ENCODE measurements at regions not wholly inside any gene's neighbourhood (a gene's known extent, or its start where the extent isn't known, plus 50 kb on each side); places are given as distances from the start of the nearest gene placed in this dataset.
"Not testable (repeated sequence)": the region's sequence is repeated elsewhere in the genome, so short reads cannot be mapped to it uniquely, and the experiment has no call there.

DNA sequence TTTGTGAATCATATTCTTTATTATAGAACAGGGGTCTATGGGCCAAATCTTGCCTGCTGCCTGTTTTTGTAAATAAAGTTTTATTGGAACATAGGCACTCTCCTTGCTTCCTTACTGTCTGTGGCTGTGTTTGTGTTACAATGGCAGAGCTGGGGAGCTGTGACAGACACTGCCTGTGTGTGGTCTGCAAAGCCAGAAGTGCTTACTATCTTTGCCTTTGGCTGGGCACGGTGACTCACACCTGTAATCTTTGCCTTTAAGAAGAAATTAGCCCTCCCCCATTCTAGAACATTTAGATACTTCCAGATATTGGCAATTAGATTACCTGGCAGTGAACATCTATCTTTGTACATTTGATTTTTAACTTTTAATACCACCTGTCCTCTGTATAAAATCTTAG lies 308.3 kb downstream of the FOXL1 start:
- ChIA-PET POLR2A (ENCODE audit: low non-redundant PET) (no interaction called here), CTCF (interaction anchor here (0.7 kb wide), 1 partner anchor 29 kb away, joined by 5 read pairs; no protein-coding TSS in a partner anchor)
- H3K27ac ChIP-seq: no peak overlapping the region
- TF ChIP-seq, protein P1, sequence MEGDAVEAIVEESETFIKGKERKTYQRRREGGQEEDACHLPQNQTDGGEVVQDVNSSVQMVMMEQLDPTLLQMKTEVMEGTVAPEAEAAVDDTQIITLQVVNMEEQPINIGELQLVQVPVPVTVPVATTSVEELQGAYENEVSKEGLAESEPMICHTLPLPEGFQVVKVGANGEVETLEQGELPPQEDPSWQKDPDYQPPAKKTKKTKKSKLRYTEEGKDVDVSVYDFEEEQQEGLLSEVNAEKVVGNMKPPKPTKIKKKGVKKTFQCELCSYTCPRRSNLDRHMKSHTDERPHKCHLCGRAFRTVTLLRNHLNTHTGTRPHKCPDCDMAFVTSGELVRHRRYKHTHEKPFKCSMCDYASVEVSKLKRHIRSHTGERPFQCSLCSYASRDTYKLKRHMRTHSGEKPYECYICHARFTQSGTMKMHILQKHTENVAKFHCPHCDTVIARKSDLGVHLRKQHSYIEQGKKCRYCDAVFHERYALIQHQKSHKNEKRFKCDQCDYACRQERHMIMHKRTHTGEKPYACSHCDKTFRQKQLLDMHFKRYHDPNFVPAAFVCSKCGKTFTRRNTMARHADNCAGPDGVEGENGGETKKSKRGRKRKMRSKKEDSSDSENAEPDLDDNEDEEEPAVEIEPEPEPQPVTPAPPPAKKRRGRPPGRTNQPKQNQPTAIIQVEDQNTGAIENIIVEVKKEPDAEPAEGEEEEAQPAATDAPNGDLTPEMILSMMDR (conservative IDR thresholded peaks at IDR 0.05; ENCODE audit: low read depth): no peak
- no peak for DNase-seq (ENCODE audit: low spot score)

DNA sequence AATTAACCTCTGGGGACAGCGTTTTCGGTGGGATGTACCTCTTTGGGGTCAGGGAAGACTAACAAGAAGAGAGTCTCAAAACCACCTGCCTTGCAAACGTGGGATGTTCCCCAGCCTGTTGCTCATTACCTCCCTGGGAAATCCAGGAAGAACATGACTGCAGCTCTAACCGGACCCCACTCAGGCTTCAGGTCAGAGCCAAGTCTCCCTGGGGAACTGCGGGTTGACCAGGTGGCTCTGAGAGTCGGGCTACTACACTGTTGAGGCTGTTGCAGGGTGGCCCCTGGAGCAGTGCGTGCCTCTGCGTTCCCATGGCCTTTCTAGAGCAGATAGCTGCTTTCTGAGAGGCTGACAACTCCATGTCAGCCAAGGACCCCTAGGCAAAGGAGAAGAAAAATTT lies 309.1 kb downstream of the FOXL1 start:
- ChIA-PET CTCF (interaction anchor here (0.6 kb wide), 1 partner anchor 194 kb away, joined by 3 read pairs; no protein-coding TSS in a partner anchor), POLR2A (ENCODE audit: low non-redundant PET) (no interaction called here)
- H3K27ac ChIP-seq: no peak overlapping the region
- no peak for DNase-seq (ENCODE audit: low spot score)
- TF ChIP-seq, protein P1 (conservative IDR thresholded peaks at IDR 0.05; ENCODE audit: low read depth): no peak

DNA sequence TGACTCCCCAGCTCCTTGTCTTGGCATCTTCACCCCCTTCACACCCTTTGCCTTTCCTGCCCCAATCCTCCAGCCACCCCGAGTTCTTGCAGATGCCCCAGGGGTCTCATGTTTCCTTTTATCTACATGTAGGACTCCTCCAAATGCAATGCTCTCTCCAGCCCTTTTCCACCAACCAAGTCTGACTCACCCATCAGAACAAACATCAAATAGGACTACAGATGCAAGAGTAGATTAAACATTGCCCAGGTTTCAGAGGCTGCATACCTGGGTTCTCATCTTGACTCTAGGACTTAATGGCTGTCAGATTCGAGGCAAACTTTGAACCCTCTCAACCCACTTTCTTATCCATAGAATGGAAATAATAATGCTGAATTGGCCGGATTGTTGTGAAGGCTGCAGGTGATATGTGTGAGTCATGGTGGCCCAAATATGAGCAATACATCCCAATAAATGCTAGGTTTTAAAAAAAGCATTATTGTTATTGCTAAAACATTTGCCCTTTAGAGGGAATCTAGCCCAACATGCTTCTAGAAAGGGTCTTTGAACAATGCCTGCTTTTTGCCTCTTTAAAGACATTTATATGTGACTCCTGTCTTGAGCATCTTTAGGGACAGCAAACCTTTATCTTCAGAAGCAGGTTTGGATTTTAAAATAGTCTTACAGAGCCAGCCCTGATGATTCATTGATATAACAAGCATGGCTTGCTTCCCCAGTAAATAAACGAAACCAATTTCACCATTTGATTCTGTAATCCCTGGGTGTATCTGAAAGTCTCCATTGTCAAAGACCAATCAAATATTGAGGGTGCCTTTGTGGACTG lies 310.1 kb downstream of the FOXL1 start:
- no peak overlapping the region for H3K27ac ChIP-seq
- ChIA-PET POLR2A (ENCODE audit: low non-redundant PET) (no interaction called here), CTCF (interaction anchor here (0.6 kb wide), 1 partner anchor 193 kb away, joined by 3 read pairs; no protein-coding TSS in a partner anchor)
- TF ChIP-seq, protein P1 (conservative IDR thresholded peaks at IDR 0.05; ENCODE audit: low read depth): no peak
- DNase-seq (ENCODE audit: low spot score): no peak

DNA sequence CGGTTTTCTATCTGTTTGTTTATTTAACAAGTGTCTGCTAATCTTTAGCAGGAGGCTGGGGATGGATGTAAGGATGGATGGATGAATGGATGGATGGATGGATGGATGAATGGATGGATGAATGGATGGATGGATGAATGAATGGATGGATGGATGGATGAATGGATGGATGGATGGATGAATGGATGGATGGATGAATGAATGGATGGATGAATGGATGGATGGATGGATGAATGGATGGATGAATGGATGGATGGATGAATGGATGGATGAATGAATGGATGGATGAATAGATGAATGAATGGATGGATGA lies 310.7 kb downstream of the FOXL1 start:
- CTCF ChIA-PET; DNase-seq (ENCODE audit: low spot score); POLR2A ChIA-PET (ENCODE audit: low non-redundant PET); H3K27ac ChIP-seq: not testable (repeated sequence)

DNA sequence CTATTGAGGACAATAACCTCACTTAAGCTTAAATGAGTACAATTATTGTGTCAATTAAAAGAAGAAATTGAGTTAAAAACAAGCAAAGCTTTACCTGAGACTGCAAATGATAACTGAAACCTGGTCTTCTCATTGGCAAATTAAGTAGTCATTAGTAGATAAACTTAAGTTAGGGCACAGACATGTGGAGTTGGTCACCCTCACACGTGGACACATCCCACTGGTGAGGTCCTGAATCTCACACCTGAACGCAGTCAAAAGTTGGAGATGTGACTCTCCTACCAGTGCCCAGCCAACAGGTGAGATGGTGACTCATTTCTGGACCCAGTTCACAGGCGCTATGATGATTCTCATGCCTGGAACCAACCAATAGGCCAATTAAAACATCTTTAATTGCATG lies 311.6 kb downstream of the FOXL1 start:
- TF ChIP-seq, protein P1 (conservative IDR thresholded peaks at IDR 0.05; ENCODE audit: low read depth): no peak
- CTCF ChIA-PET: no interaction called here
- POLR2A ChIA-PET (ENCODE audit: low non-redundant PET): no interaction called here
- no peak for DNase-seq (ENCODE audit: low spot score)
- H3K27ac ChIP-seq: no peak overlapping the region

DNA sequence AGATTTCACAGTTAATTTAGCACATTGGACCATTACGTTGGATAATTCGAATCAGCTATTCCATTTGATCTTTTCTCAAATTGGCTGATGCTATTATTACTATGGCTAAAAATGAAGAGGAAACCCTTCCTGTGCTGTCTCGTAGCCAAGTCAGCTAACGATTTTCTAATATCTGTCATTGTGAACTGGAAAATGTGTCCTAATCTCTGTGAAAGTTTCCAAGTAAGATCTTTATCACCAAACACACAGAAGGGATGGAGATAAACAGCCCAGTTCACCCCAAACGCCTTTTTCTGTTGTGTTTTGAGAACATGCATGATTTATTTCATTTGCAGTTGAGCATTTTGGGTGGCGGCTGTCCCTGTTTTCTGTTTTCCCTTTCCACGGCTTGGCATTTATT lies 312.8 kb downstream of the FOXL1 start:
- no peak overlapping the region for H3K27ac ChIP-seq
- DNase-seq (ENCODE audit: low spot score): no peak
- ChIA-PET POLR2A (ENCODE audit: low non-redundant PET) (no interaction called here), CTCF (interaction anchor here (0.5 to 0.8 kb wide), 2 partner anchors 91 to 172 kb away, joined by 3 to 4 read pairs; no protein-coding TSS in a partner anchor)
- TF ChIP-seq, protein P1 (conservative IDR thresholded peaks at IDR 0.05; ENCODE audit: low read depth): no peak

DNA sequence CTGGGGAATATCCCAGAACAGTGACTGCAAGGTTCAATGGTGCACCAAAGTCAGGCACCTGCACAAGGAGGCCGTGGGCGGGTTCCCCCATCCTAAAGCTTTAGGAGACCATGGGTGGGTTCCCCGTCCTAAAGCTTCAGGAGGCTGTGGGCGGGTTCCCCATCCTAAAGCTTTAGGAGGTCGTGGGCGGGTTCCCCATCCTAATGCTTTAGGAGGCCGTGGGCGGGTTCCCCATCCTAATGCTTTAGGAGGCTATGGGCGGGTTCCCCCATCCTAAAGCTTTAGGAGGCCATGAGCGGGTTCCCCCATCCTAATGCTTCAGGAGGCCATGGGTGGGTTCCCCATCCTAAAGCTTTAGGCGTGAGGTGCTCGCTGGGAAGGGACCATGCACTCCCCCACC lies 313.3 kb downstream of the FOXL1 start:
- TF ChIP-seq, protein P1 (conservative IDR thresholded peaks at IDR 0.05; ENCODE audit: low read depth): no peak
- H3K27ac ChIP-seq: no peak overlapping the region
- DNase-seq (ENCODE audit: low spot score): no peak
- POLR2A ChIA-PET (ENCODE audit: low non-redundant PET): interaction anchor here (0.6 kb wide), 1 partner anchor 61 kb away, joined by 3 read pairs; no protein-coding TSS in a partner anchor
- CTCF ChIA-PET: no interaction called here

Measured in RWPE1 (cell line).